DMS53 (cell line): ENCODE measurements at regions not wholly inside any gene's neighbourhood (a gene's known extent, or its start where the extent isn't known, plus 50 kb on each side); places are given as distances from the start of the nearest gene placed in this dataset.

Experiments used
- DNase-seq: peaks from one replicate; lab custom pipeline; 2025; lab: John Stamatoyannopoulos, UW

GRCh38 chr12:60144395-60144794, 548.6 kb downstream of the SLC16A7 start:
- no peak for DNase-seq

DNA sequence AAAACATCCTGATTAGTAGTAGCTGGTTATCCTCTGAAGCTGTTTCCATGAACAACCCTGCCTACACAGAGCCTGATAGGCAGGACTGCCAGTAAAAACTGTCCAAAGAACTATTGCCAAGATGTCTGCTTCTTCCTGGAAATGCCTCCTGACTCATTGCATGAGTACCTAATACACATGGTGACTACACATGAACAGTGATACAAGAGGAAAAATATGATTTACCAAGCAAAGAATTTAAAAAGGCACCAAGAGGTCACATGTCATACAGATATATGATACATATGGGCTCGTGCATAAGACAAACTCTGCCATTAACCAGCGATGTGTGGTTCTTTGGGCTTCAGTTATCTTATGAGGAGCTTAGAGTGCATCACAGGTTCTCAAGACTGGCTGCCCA, 552.3 kb downstream of the SLC16A7 start:
- DNase-seq, result peak; percentile 35

- no peak for DNase-seq
These were observed 553.0 kb downstream of the SLC16A7 start for GRCh38 chr12:60148831-60149230.

DNA sequence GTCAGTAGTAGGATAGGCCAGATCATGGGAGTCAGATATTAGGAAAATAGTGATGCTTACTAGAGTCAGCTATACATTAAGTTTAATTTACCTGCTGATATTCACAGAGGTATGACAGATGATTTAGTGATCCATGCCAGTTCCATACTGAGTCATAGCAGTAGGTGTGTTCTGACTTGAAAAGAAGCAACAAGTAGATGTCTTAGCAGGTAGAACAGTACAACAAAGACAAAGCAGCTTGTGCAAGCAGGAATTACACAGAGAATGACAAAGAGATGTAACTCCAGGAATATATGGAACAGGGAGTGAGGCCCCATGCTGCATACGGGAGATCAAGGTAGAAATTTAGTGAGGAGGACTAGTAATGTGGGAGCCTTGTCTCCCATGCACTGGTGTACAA, 556.9 kb downstream of the SLC16A7 start:
- DNase-seq, result no peak

GRCh38 chr12:60159761-60160160, 563.9 kb downstream of the SLC16A7 start:
- DNase-seq, result no peak

- no peak for DNase-seq
These were observed 567.3 kb downstream of the SLC16A7 start for GRCh38 chr12:60162988-60163720.

- DNase-seq, result no peak
These were observed 570.0 kb downstream of the SLC16A7 start for GRCh38 chr12:60165781-60166180.

DNA sequence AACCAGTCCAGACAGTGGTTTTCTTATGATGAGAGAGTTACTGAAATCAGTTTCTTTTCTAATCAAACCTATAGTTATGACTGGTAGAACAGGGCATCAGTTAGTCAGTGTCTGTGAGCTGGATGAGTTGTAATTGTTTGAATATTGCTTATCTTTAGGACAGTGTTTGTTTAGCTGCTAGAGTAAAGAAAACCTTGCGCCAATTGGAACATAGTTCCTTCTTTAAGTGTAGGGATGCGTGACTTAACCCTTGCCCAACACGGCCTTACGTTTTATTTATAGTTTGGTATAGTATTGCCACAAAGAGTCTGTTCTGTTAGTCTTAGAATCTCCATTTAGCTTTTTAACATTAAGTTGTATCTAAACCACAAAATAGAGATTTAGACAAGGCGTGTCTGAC, 572.6 kb downstream of the SLC16A7 start:
- peak; percentile 82 for DNase-seq

GRCh38 chr12:60169904-60170303, 574.1 kb downstream of the SLC16A7 start:
- DNase-seq, result no peak

- DNase-seq, result no peak
These were observed 576.7 kb downstream of the SLC16A7 start for GRCh38 chr12:60172266-60173211.

GRCh38 chr12:60173224-60174170, 577.7 kb downstream of the SLC16A7 start:
- no peak for DNase-seq

- no peak for DNase-seq
These were observed 578.6 kb downstream of the SLC16A7 start for GRCh38 chr12:60174476-60174875.

- no peak for DNase-seq
These were observed 579.1 kb downstream of the SLC16A7 start for GRCh38 chr12:60174941-60175340.

DNA sequence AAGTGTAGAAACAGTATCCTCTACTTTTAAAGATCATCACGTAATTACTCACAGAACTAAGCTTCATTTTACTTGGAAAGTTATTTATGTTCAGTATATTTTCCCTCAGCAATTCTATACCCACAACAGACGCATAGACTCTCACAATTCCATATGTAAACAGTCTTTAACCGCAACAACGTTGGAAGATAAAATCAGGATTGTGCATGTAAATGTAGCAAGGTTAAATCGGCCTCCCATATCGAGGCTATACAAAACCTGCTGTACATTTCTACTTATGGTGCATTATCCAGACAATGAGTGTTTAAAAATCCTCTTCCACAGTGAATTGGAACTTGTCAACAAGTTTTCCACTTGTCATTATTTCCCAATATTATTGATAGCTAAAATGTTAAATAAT, 581.1 kb downstream of the SLC16A7 start:
- DNase-seq, result no peak

DNA sequence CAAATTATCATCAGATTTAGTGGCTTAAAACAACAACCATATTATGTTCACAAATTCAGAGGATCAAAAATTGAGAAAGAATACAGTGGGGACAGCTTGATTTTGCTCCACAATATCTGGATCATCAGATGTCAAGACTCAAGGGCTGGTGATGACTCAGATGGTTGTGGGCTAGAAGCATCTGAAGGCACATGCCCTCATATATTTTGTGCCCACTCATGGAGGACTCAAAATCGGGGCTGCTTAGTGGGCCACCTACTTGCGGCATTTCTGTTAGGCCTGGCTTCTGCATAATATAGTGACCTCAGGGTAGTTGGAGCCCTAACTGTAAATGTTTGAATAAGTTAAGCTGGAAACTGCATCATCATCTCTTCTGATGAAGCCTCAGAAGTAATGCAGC, 584.5 kb downstream of the SLC16A7 start:
- no peak for DNase-seq

GRCh38 chr12:60182354-60182753, 586.5 kb downstream of the SLC16A7 start:
- DNase-seq, result no peak

GRCh38 chr12:60184096-60184495, 588.3 kb downstream of the SLC16A7 start:
- no peak for DNase-seq

- no peak for DNase-seq
These were observed 589.2 kb downstream of the SLC16A7 start for GRCh38 chr12:60185060-60185459.

- DNase-seq, result no peak
These were observed 595.4 kb downstream of the SLC16A7 start for GRCh38 chr12:60191271-60191670.

GRCh38 chr12:60191676-60192359, 596.0 kb downstream of the SLC16A7 start:
- no peak for DNase-seq

GRCh38 chr12:60194678-60195077, 598.8 kb downstream of the SLC16A7 start:
- peak; percentile 31 for DNase-seq
